ENCODE measurements at regions not wholly inside any gene's neighbourhood (a gene's known extent, or its start where the extent isn't known, plus 50 kb on each side); places are given as distances from the start of the nearest gene placed in this dataset.
"Not testable (repeated sequence)": the region's sequence is repeated elsewhere in the genome, so short reads cannot be mapped to it uniquely, and the experiment has no call there.

- DNase-seq (ENCODE audit: insufficient read length, low spot score) (no peak), FAIRE-seq (no peak)
Observed at GRCh38 chr2:7419814-7420311, 502.7 kb downstream of the RNF144A start.

- no peak for FAIRE-seq
- DNase-seq (ENCODE audit: insufficient read length, low spot score), result no peak
Observed at GRCh38 chr2:7420530-7420929, 503.3 kb downstream of the RNF144A start.

- DNase-seq (ENCODE audit: insufficient read length, low spot score) (no peak), FAIRE-seq (no peak)
Observed at GRCh38 chr2:7424481-7424880, 507.3 kb downstream of the RNF144A start.

GRCh38 chr2:7427293-7428060 lies 510.3 kb downstream of the RNF144A start:
- FAIRE-seq (no peak), DNase-seq (ENCODE audit: insufficient read length, low spot score) (peak; percentile 30)

- DNase-seq (ENCODE audit: insufficient read length, low spot score) (no peak), FAIRE-seq (no peak)
Observed at GRCh38 chr2:7428454-7429204, 511.4 kb downstream of the RNF144A start.

- no peak for DNase-seq (ENCODE audit: insufficient read length, low spot score)
- no peak for FAIRE-seq
Observed at GRCh38 chr2:7429733-7430132, 512.5 kb downstream of the RNF144A start.

- DNase-seq (ENCODE audit: insufficient read length, low spot score) (no peak), FAIRE-seq (no peak)
Observed at GRCh38 chr2:7430421-7430868, 513.2 kb downstream of the RNF144A start.

GRCh38 chr2:7430869-7431641 lies 513.8 kb downstream of the RNF144A start:
- DNase-seq (ENCODE audit: insufficient read length, low spot score) (no peak), FAIRE-seq (no peak)

GRCh38 chr2:7432436-7432835 lies 515.2 kb downstream of the RNF144A start:
- no peak for DNase-seq (ENCODE audit: insufficient read length, low spot score)
- no peak for FAIRE-seq

- no peak for DNase-seq (ENCODE audit: insufficient read length, low spot score)
- no peak for FAIRE-seq
Observed at GRCh38 chr2:7436096-7436906, 519.1 kb downstream of the RNF144A start.

GRCh38 chr2:7437141-7437540 lies 519.9 kb downstream of the RNF144A start:
- DNase-seq (ENCODE audit: insufficient read length, low spot score) (no peak), FAIRE-seq (no peak)

GRCh38 chr2:7437716-7438632 lies 520.8 kb downstream of the RNF144A start:
- FAIRE-seq (no peak), DNase-seq (ENCODE audit: insufficient read length, low spot score) (no peak)

GRCh38 chr2:7438855-7439254 lies 521.6 kb downstream of the RNF144A start:
- FAIRE-seq (no peak), DNase-seq (ENCODE audit: insufficient read length, low spot score) (no peak)

- FAIRE-seq (no peak), DNase-seq (ENCODE audit: insufficient read length, low spot score) (no peak)
Observed at GRCh38 chr2:7440977-7441376, 523.8 kb downstream of the RNF144A start.

- DNase-seq (ENCODE audit: insufficient read length, low spot score); FAIRE-seq: not testable (repeated sequence)
Observed at GRCh38 chr2:7441841-7442240, 524.6 kb downstream of the RNF144A start.

GRCh38 chr2:7444626-7445025 lies 527.4 kb downstream of the RNF144A start:
- FAIRE-seq (no peak), DNase-seq (ENCODE audit: insufficient read length, low spot score) (no peak)

GRCh38 chr2:7448578-7449264 lies 531.5 kb downstream of the RNF144A start:
- FAIRE-seq, result no peak
- DNase-seq (ENCODE audit: insufficient read length, low spot score), result no peak

GRCh38 chr2:7449298-7449697 lies 532.1 kb downstream of the RNF144A start:
- FAIRE-seq (no peak), DNase-seq (ENCODE audit: insufficient read length, low spot score) (no peak)
